Esophagus squamous epithelium (tissue), 4 donors: ENCODE measurements at regions not wholly inside any gene's neighbourhood (a gene's known extent, or its start where the extent isn't known, plus 50 kb on each side); places are given as distances from the start of the nearest gene placed in this dataset.

ENCODE experiments used
- POLR2A ChIP-seq, 4 donors: fragments of 450-650 bp; IDR thresholded peaks; one replicate each; pipeline ENCODE4 v1.6.1; 2017; ENCODE audit warnings: antibody characterized with exemption in 4 of 4, mild to moderate bottlenecking in 4 of 4, moderate library complexity in 3 of 4
- TF ChIP-seq, protein P1 (sequence below), 6 experiments: fragments of 450-650 bp in 4 of 6; fragments of 200-600 bp in 2 of 6; sonication (generic) in 2 of 6; IDR thresholded peaks; one replicate each; pipeline ENCODE4 v1.5.1; 2016 to 2019; ENCODE audit warnings: antibody characterized with exemption in 6 of 6, mild to moderate bottlenecking in 4 of 6, moderate library complexity in 4 of 6

DNA sequence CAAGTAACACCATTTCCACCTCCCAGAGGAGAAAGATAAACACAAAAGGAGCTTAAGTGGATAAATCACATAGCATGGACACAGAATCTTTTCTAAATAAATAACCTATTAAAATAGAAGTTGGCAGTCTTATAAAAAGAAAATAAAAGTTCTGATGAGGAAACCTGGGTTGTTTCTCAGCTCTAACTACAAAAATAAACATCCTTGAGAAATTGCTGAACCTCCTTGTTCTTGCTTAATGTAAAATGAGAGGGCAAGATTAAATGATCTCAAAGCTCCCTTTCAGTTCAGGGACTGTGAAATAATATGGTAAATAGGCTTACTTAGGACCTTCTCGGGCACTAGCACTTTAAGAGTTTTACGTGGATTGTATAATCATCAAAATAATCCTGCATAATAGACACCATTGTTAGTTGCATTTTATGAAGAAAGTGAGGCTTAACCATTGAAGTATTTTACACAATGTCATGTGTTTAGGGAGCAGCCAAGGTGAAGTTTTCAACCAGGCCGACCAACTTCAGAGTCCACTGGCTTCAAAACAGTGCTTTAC is 214.0 kb upstream of the NOVA1 start:
- TF ChIP-seq, protein P1, sequence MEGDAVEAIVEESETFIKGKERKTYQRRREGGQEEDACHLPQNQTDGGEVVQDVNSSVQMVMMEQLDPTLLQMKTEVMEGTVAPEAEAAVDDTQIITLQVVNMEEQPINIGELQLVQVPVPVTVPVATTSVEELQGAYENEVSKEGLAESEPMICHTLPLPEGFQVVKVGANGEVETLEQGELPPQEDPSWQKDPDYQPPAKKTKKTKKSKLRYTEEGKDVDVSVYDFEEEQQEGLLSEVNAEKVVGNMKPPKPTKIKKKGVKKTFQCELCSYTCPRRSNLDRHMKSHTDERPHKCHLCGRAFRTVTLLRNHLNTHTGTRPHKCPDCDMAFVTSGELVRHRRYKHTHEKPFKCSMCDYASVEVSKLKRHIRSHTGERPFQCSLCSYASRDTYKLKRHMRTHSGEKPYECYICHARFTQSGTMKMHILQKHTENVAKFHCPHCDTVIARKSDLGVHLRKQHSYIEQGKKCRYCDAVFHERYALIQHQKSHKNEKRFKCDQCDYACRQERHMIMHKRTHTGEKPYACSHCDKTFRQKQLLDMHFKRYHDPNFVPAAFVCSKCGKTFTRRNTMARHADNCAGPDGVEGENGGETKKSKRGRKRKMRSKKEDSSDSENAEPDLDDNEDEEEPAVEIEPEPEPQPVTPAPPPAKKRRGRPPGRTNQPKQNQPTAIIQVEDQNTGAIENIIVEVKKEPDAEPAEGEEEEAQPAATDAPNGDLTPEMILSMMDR (IDR thresholded peaks at IDR 0.05), result no peak
- no peak for TF ChIP-seq POLR2A (IDR thresholded peaks at IDR 0.05)
